OCI-LY3 (cell line): ENCODE measurements at regions not wholly inside any gene's neighbourhood (a gene's known extent, or its start where the extent isn't known, plus 50 kb on each side); places are given as distances from the start of the nearest gene placed in this dataset.

ENCODE experiments used
- H2AFZ ChIP-seq: fragments of 200-600, 300-600 bp; shearing (Covaris generic); 2 replicates; pipeline ENCODE4 v1.6.0; 2014; ENCODE audit warnings: antibody characterized with exemption, low read depth, low read length
- H3K27ac ChIP-seq: fragments of 200-600, 300-600 bp; sonication (generic); 2 replicates; pipeline ENCODE4 v1.5.1; 2014; ENCODE audit warnings: mild to moderate bottlenecking, low read length, moderate library complexity, mixed read lengths
- H3K27me3 ChIP-seq: fragments of 200-600, 300-600 bp; sonication (generic); 2 replicates; pipeline ENCODE4 v1.6.1; 2014; ENCODE audit warnings: low read depth, low read length, mixed read lengths
- H3K36me3 ChIP-seq: fragments of 200-600, 300-600 bp; sonication (generic); replicated peaks from 2 replicates; pipeline ENCODE3; 2014; ENCODE audit warnings: low read depth, low read length, mixed read lengths
- H3K4me1 ChIP-seq: fragments of 300-600, 200-600 bp; sonication (generic); 2 replicates; pipeline ENCODE4 v1.6.1; 2014; ENCODE audit warnings: low read length, mixed read lengths
- H3K4me2 ChIP-seq: fragments of 200-600, 300-600 bp; sonication (generic); 2 replicates; pipeline ENCODE4 v1.6.1; 2014; ENCODE audit warnings: low read length, mixed read lengths
- H3K4me3 ChIP-seq: fragments of 300-600, 200-600 bp; sonication (generic); 2 replicates; pipeline ENCODE4 v1.5.1; 2014; ENCODE audit warnings: antibody characterized with exemption, mild to moderate bottlenecking, low read length, moderate library complexity
- H3K79me2 ChIP-seq: fragments of 300-600, 200-600 bp; shearing (Covaris generic); 2 replicates; pipeline ENCODE4 v1.6.1; 2014; ENCODE audit warnings: mild to moderate bottlenecking, low read length, mixed read lengths
- H3K9ac ChIP-seq: fragments of 300-600, 200-600 bp; shearing (Covaris generic); 2 replicates; pipeline ENCODE4 v1.6.0; 2014; ENCODE audit warnings: mild to moderate bottlenecking, low read length, moderate library complexity
- H3K9me3 ChIP-seq: fragments of 200-600, 300-600 bp; shearing (Covaris generic); 2 replicates; pipeline ENCODE4 v1.6.1; 2014; ENCODE audit warnings: low read length, mixed read lengths; ENCODE audit not compliant: insufficient read depth
- H4K20me1 ChIP-seq: fragments of 200-600, 300-600 bp; sonication (generic); 2 replicates; pipeline ENCODE4 v1.6.1; 2016; ENCODE audit warnings: low read length, mixed read lengths; ENCODE audit not compliant: insufficient read depth
- CTCF ChIP-seq: fragments of 200-600, 300-600 bp; sonication (generic); IDR thresholded peaks from 2 replicates; pipeline ENCODE4 v1.5.1; 2014; ENCODE audit warnings: antibody characterized with exemption, low read length, low read depth
- EZH2phosphoT487 ChIP-seq: fragments of 200-600 bp; shearing (Covaris generic); IDR thresholded peaks from 2 replicates; pipeline ENCODE4 v1.6.1; 2018; ENCODE audit warnings: antibody characterized with exemption, mixed run types, low read depth

- H3K4me1 ChIP-seq: no peaks in the 10 kb centered on the region
- no peaks in the 10 kb centered on the region for H3K9me3 ChIP-seq
- H3K27me3 ChIP-seq: no peaks in the 10 kb centered on the region
- H3K9ac ChIP-seq: no peak overlapping the region
- no peaks in the 10 kb centered on the region for H3K79me2 ChIP-seq
- H3K4me2 ChIP-seq: no peak overlapping the region
- H3K4me3 ChIP-seq: no peak overlapping the region
- no peak overlapping the region for H3K27ac ChIP-seq
- H3K36me3 ChIP-seq: no peaks in the 10 kb centered on the region
- H4K20me1 ChIP-seq: no peaks in the 10 kb centered on the region
- TF ChIP-seq EZH2phosphoT487 (no peak), CTCF (no peak)
- H2AFZ ChIP-seq: no peak overlapping the region
These were observed 172.6 kb upstream of the NRP1 start for GRCh38 chr10:33506838-33507661.

- Histone ChIP-seq H3K27me3 (no peaks in the 10 kb centered on the region), H3K9me3 (no peaks in the 10 kb centered on the region), H3K4me1 (no peaks in the 10 kb centered on the region), H4K20me1 (no peaks in the 10 kb centered on the region), H3K9ac (no peak overlapping the region), H3K4me3 (no peak overlapping the region), H3K36me3 (no peaks in the 10 kb centered on the region), H2AFZ (no peak overlapping the region), H3K4me2 (no peak overlapping the region), H3K27ac (no peak overlapping the region), H3K79me2 (no peaks in the 10 kb centered on the region)
- TF ChIP-seq CTCF: no peak
These were observed 171.9 kb upstream of the NRP1 start for GRCh38 chr10:33506391-33506790.

- Histone ChIP-seq H3K9ac (no peak overlapping the region), H2AFZ (no peak overlapping the region), H3K27me3 (no peaks in the 10 kb centered on the region), H3K27ac (no peak overlapping the region), H3K36me3 (no peaks in the 10 kb centered on the region), H4K20me1 (no peaks in the 10 kb centered on the region), H3K4me3 (no peak overlapping the region), H3K9me3 (no peaks in the 10 kb centered on the region), H3K4me2 (no peak overlapping the region), H3K4me1 (no peaks in the 10 kb centered on the region), H3K79me2 (no peaks in the 10 kb centered on the region)
- TF ChIP-seq CTCF: no peak
- no peak for TF ChIP-seq EZH2phosphoT487
These were observed 166.7 kb upstream of the NRP1 start for GRCh38 chr10:33501161-33501560.

GRCh38 chr10:33498391-33498891, 164.0 kb upstream of the NRP1 start:
- Histone ChIP-seq H3K4me2 (no peak overlapping the region), H2AFZ (no peak overlapping the region), H3K79me2 (no peaks in the 10 kb centered on the region), H3K27ac (no peak overlapping the region), H3K27me3 (no peaks in the 10 kb centered on the region), H3K9me3 (no peaks in the 10 kb centered on the region), H3K36me3 (no peaks in the 10 kb centered on the region), H3K4me3 (no peak overlapping the region), H4K20me1 (no peaks in the 10 kb centered on the region), H3K9ac (no peak overlapping the region), H3K4me1 (no peaks in the 10 kb centered on the region)
- no peak for TF ChIP-seq CTCF
- TF ChIP-seq EZH2phosphoT487: no peak
